ENCODE measurements at regions not wholly inside any gene's neighbourhood (a gene's known extent, or its start where the extent isn't known, plus 50 kb on each side); places are given as distances from the start of the nearest gene placed in this dataset.
"Not testable (repeated sequence)": the region's sequence is repeated elsewhere in the genome, so short reads cannot be mapped to it uniquely, and the experiment has no call there.

- H3K4me2 ChIP-seq (ENCODE audit: low read length); H4K20me1 ChIP-seq (ENCODE audit: low read length); ATAC-seq; H3F3A ChIP-seq (ENCODE audit: low read length, unreplicated experiment); H3K4me1 ChIP-seq (ENCODE audit: insufficient read depth, low read length); H3K9me3 ChIP-seq (ENCODE audit: low read length); H3K27ac ChIP-seq (ENCODE audit: low read length); H3K79me2 ChIP-seq (ENCODE audit: low read length); H3K36me3 ChIP-seq (ENCODE audit: low read depth, low read length); H3K9me2 ChIP-seq (replicated peaks; ENCODE audit: low read length); H3K4me3 ChIP-seq (ENCODE audit: low read length); intact Hi-C loops (cut with micrococcal nuclease); H2AFZ ChIP-seq (ENCODE audit: low read length); H3K27me3 ChIP-seq (ENCODE audit: low read length); BruUV-seq (replicated peaks); H3K9ac ChIP-seq (ENCODE audit: low read length); CTCF ChIA-PET; DNase-seq; POLR2A ChIA-PET (ENCODE audit: unreplicated experiment): not testable (repeated sequence)
Observed at GRCh38 chr6:86730772-86731171, 206.6 kb upstream of the HTR1E start.

- H3K27ac ChIP-seq (ENCODE audit: low read length) = no peak overlapping the region
- H4K20me1 ChIP-seq (ENCODE audit: low read length) = no peaks in the 10 kb centered on the region
- H3K4me1 ChIP-seq (ENCODE audit: insufficient read depth, low read length) = no peaks in the 10 kb centered on the region
- no peak overlapping the region for H3K4me2 ChIP-seq (ENCODE audit: low read length)
- no peaks in the 10 kb centered on the region for H3K27me3 ChIP-seq (ENCODE audit: low read length)
- no TSS peak for BruUV-seq (replicated peaks)
- ChIA-PET CTCF (no interaction called here), POLR2A (ENCODE audit: unreplicated experiment) (no interaction called here)
- no peaks in the 10 kb centered on the region for H3F3A ChIP-seq (ENCODE audit: low read length, unreplicated experiment)
- no peak for DNase-seq
- no peak overlapping the region for H2AFZ ChIP-seq (ENCODE audit: low read length)
- H3K9me2 ChIP-seq (replicated peaks; ENCODE audit: low read length) = no peaks in the 10 kb centered on the region
- no peaks in the 10 kb centered on the region for H3K36me3 ChIP-seq (ENCODE audit: low read depth, low read length)
- H3K9ac ChIP-seq (ENCODE audit: low read length) = no peak overlapping the region
- no peaks in the 10 kb centered on the region for H3K79me2 ChIP-seq (ENCODE audit: low read length)
- no peaks in the 10 kb centered on the region for H3K9me3 ChIP-seq (ENCODE audit: low read length)
- intact Hi-C loops (cut with micrococcal nuclease) = no loop called here
- no peak for ATAC-seq
- TF ChIP-seq CTCF (conservative IDR thresholded peaks at IDR 0.05; ENCODE audit: low read depth, low read length) = no peak
- no peak for TF ChIP-seq EZH2phosphoT487 (IDR thresholded peaks at IDR 0.05; ENCODE audit: borderline replicate concordance, low read length)
- no peak overlapping the region for H3K4me3 ChIP-seq (ENCODE audit: low read length)
Observed at GRCh38 chr6:86730216-86730615, 207.1 kb upstream of the HTR1E start.

GRCh38 chr6:86728976-86729375 lies 208.4 kb upstream of the HTR1E start:
- no peak for TF ChIP-seq EZH2phosphoT487 (IDR thresholded peaks at IDR 0.05; ENCODE audit: borderline replicate concordance, low read length)
- TF ChIP-seq EZH2 (IDR thresholded peaks at IDR 0.05; ENCODE audit: low read length, unreplicated experiment) = no peak
- TF ChIP-seq CTCF (conservative IDR thresholded peaks at IDR 0.05; ENCODE audit: low read depth, low read length) = no peak
- no peak for DNase-seq
- Histone ChIP-seq H2AFZ (ENCODE audit: low read length) (no peak overlapping the region), H3K9ac (ENCODE audit: low read length) (no peak overlapping the region), H3K9me3 (ENCODE audit: low read length) (no peaks in the 10 kb centered on the region), H3K9me2 (replicated peaks; ENCODE audit: low read length) (no peaks in the 10 kb centered on the region), H3K27me3 (ENCODE audit: low read length) (no peaks in the 10 kb centered on the region), H3K4me1 (ENCODE audit: insufficient read depth, low read length) (no peaks in the 10 kb centered on the region), H3K4me3 (ENCODE audit: low read length) (no peak overlapping the region), H4K20me1 (ENCODE audit: low read length) (no peaks in the 10 kb centered on the region), H3K79me2 (ENCODE audit: low read length) (no peaks in the 10 kb centered on the region), H3F3A (ENCODE audit: low read length, unreplicated experiment) (no peaks in the 10 kb centered on the region), H3K4me2 (ENCODE audit: low read length) (no peak overlapping the region), H3K27ac (ENCODE audit: low read length) (no peak overlapping the region), H3K36me3 (ENCODE audit: low read depth, low read length) (no peaks in the 10 kb centered on the region)
- CTCF ChIA-PET = no interaction called here
- ATAC-seq = no peak
- no TSS peak for BruUV-seq (replicated peaks)
- intact Hi-C loops (cut with micrococcal nuclease) = no loop called here
- POLR2A ChIA-PET (ENCODE audit: unreplicated experiment) = no interaction called here

Measured in PC-3 (cell line).